Sigmoid colon (tissue), 6 donors: ENCODE measurements at regions not wholly inside any gene's neighbourhood (a gene's known extent, or its start where the extent isn't known, plus 50 kb on each side); places are given as distances from the start of the nearest gene placed in this dataset.

Source experiments
- DNase-seq: peaks from one replicate; pipeline ENCODE4 v3.0.0-alpha.2; 2019
- H3K27ac ChIP-seq, 4 donors: fragments of 200-600 bp; sonication (generic); one replicate each; pipeline ENCODE4 v1.5.1; 2016 to 2019; ENCODE audit warnings: mild to moderate bottlenecking in 1 of 4
- H3K27me3 ChIP-seq, 3 donors: fragments of 200-600 bp; sonication (generic); one replicate each; pipeline ENCODE4 v1.5.1; 2019; ENCODE audit warnings: mild to moderate bottlenecking in 1 of 3
- H3K36me3 ChIP-seq, 4 donors: fragments of 200-600 bp; sonication (generic); one replicate each; pipeline ENCODE4 v1.5.1; 2016 to 2019
- H3K4me1 ChIP-seq, 4 donors: fragments of 200-600 bp; sonication (generic); one replicate each; pipeline ENCODE4 v1.5.1; 2017 to 2019
- H3K4me3 ChIP-seq, 4 donors: fragments of 200-600 bp; sonication (generic); one replicate each; pipeline ENCODE4 v1.5.1; 2017 to 2019; ENCODE audit warnings: mild to moderate bottlenecking in 2 of 4, moderate library complexity in 1 of 4
- H3K9me3 ChIP-seq, 4 donors: fragments of 200-600 bp in 3 of 4; sonication (generic) in 3 of 4; one replicate each; pipeline versions ENCODE4 v1.5.1 to v1.6.1; 2013 to 2019
- EP300 ChIP-seq, 4 donors: sonication (generic); formaldehyde crosslinking; IDR thresholded peaks; one replicate each; pipeline ENCODE4 v1.6.1; 2017; ENCODE audit warnings: antibody characterized with exemption in 4 of 4
- POLR2A ChIP-seq, 2 donors: fragments of 450-650 bp; IDR thresholded peaks; one replicate each; pipeline ENCODE4 v1.6.1; 2016; ENCODE audit warnings: antibody characterized with exemption in 2 of 2, mild to moderate bottlenecking in 2 of 2, moderate library complexity in 2 of 2
- POLR2AphosphoS5 ChIP-seq, 4 donors: sonication (generic); formaldehyde crosslinking; IDR thresholded peaks; one replicate each; pipeline ENCODE4 v1.6.1; 2017; ENCODE audit warnings: antibody characterized with exemption in 4 of 4
- WGBS, 2 donors: extraction: QIAGEN DNeasy Blood & Tissue Kit; methylation state at CpG; one replicate each; pipeline ENCODE4 v1.1.7; 2013; 5-methylcytosine and 5-hydroxymethylcytosine counted together
- intact Hi-C: fragments of 100-400 bp; cut with DNase I; formaldehyde crosslinking; loops from one replicate; pipeline ENCODE4 v1.15.1; 2023
- TF ChIP-seq, protein P1 (sequence below), 4 experiments: fragments of 450-650 bp in 3 of 4; fragments of 200-600 bp in 1 of 4; IDR thresholded peaks; one replicate each; pipeline ENCODE4 v1.5.1; 2016 to 2019; ENCODE audit warnings: antibody characterized with exemption in 4 of 4, mild to moderate bottlenecking in 3 of 4, moderate library complexity in 2 of 4
- donor health status: healthy with polysubstance abuse.
- donor health status: healthy.

DNA sequence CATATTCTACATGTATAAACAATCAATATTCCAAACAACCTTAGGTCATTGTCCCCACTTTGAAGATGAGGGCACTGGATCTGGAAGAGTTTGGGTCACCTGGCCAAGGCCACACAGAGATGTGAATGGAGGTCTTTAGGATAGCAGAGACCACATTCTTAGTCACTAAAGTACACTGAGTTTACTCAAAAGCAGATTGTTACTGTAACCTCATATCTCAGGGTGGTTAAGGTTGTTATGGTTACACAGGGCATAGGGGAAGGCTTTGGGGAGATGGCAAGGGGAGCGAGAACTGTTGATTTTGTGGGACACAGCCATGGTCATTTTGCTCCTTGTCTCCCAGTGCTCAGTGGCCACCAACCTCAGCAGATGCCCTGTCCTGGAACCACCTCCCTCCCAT lies 109.4 kb downstream of the GATA6 start:
- Histone ChIP-seq H3K4me3 (no peak overlapping the region), H3K4me1 (no peaks in the 10 kb centered on the region), H3K36me3 (no peaks in the 10 kb centered on the region), H3K27me3 (no peaks in the 10 kb centered on the region), H3K27ac (peak overlapping the region in 1 of 4 donors; percentile 60), H3K9me3 (no peaks in the 10 kb centered on the region)
- TF ChIP-seq, protein P1, sequence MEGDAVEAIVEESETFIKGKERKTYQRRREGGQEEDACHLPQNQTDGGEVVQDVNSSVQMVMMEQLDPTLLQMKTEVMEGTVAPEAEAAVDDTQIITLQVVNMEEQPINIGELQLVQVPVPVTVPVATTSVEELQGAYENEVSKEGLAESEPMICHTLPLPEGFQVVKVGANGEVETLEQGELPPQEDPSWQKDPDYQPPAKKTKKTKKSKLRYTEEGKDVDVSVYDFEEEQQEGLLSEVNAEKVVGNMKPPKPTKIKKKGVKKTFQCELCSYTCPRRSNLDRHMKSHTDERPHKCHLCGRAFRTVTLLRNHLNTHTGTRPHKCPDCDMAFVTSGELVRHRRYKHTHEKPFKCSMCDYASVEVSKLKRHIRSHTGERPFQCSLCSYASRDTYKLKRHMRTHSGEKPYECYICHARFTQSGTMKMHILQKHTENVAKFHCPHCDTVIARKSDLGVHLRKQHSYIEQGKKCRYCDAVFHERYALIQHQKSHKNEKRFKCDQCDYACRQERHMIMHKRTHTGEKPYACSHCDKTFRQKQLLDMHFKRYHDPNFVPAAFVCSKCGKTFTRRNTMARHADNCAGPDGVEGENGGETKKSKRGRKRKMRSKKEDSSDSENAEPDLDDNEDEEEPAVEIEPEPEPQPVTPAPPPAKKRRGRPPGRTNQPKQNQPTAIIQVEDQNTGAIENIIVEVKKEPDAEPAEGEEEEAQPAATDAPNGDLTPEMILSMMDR (IDR thresholded peaks at IDR 0.05): no peak
- TF ChIP-seq POLR2AphosphoS5 (IDR thresholded peaks at IDR 0.05) (no peak), EP300 (IDR thresholded peaks at IDR 0.05) (no peak), POLR2A (IDR thresholded peaks at IDR 0.05) (no peak)
- WGBS, 2 donors: 94 to 100% methylated on average over 1 of the region's 1 CpG
- intact Hi-C loops: no loop called here
- no peak for DNase-seq

DNA sequence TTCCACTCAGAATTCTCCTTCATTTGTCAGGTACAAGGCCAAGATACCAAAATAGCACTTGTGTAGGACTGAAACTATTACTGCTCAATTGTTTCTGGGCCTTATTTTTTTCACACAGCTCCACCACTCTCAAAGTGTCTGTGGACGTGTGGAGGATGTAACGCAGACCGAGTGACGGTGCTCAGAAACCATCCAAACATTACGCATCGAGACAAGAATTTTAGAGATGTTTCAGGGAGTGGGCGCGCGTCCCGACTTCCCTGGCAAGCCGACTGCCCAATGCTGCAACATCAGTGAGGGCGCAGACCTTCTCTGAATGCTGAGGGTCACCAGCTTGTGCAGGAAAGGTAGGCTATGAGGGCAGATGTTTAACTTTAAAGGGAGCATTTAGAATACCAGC lies 108.4 kb downstream of the GATA6 start:
- H3K27ac ChIP-seq: peak overlapping the region in 3 of 4 donors; percentile 55 to 71 (median 59)
- H3K9me3 ChIP-seq: no peaks in the 10 kb centered on the region
- no peaks in the 10 kb centered on the region for H3K27me3 ChIP-seq
- H3K4me3 ChIP-seq: no peak overlapping the region
- H3K4me1 ChIP-seq: no peaks in the 10 kb centered on the region
- TF ChIP-seq, protein P1 (IDR thresholded peaks at IDR 0.05): no peak
- TF ChIP-seq POLR2A (IDR thresholded peaks at IDR 0.05) (no peak), EP300 (IDR thresholded peaks at IDR 0.05) (peak in 1 of 4 donors; percentile 51), POLR2AphosphoS5 (IDR thresholded peaks at IDR 0.05) (peak in 3 of 4 donors; percentile 53 to 65 (median 61))
- DNase-seq: no peak
- H3K36me3 ChIP-seq: no peaks in the 10 kb centered on the region
- intact Hi-C loops: no loop called here
- 92 to 97% methylated on average over 12 of the region's 12 CpGs for WGBS, 2 donors

DNA sequence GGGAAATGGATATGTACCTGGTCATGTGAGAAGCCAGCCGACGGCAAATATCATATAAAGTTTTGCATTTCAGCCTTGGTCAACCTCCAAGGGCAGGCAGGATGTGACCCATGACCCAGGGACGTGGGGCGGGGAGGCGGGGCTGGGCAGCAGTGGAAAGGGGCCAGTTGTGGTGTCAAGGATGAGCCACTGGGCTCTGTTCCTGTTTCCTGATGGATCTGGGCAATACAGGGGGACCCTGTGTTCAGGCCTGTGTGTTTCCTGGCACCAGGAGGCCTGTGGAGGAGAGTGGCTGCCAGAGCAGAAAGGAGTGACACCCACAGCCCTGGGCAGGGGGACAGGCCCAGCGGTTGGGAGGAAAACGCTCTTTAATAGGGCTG lies 106.9 kb downstream of the GATA6 start:
- Histone ChIP-seq H3K36me3 (no peaks in the 10 kb centered on the region), H3K4me1 (no peaks in the 10 kb centered on the region), H3K4me3 (no peak overlapping the region), H3K27me3 (no peaks in the 10 kb centered on the region), H3K27ac (peak overlapping the region in 1 of 4 donors; percentile 71), H3K9me3 (no peaks in the 10 kb centered on the region)
- intact Hi-C loops: no loop called here
- WGBS, 2 donors: 85% methylated on average over 7 of the region's 7 CpGs
- no peak for DNase-seq
- TF ChIP-seq POLR2AphosphoS5 (IDR thresholded peaks at IDR 0.05) (no peak), POLR2A (IDR thresholded peaks at IDR 0.05) (no peak), EP300 (IDR thresholded peaks at IDR 0.05) (no peak)
- TF ChIP-seq, protein P1 (IDR thresholded peaks at IDR 0.05): no peak

DNA sequence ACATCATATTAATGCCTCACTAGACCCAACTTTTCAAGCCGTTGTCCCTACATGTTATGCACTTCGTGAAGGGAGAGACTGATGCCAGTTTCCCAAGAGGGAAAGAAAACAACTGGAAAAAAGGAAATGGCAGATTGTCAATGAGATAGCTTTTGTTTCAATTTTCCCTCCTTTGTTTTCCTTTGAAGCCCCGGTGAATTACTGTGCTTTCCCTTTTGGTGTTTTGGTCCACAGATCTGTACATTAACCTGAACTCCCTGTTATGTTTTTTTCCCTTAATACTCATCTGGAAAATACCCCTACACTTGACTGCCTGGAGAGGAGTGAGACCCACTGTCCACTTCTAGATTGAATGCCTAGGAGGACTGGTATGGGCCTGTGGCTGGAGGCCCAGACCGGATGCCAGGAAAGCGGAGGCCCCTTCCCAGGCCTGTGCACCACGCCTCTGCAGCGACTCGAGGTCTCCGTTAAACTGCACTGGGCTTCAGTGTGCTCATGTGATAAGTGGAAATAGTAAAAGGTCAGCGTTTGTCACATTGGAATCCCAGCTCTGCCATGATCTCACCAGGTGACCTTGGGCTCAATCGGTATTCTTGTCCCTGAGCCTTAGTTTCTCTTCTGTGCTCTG lies 106.4 kb downstream of the GATA6 start:
- H3K27ac ChIP-seq: peak overlapping the region in 1 of 4 donors; percentile 71
- H3K9me3 ChIP-seq: no peaks in the 10 kb centered on the region
- 65 to 68% methylated on average over 11 of the region's 11 CpGs for WGBS, 2 donors
- no peak for DNase-seq
- TF ChIP-seq EP300 (IDR thresholded peaks at IDR 0.05) (no peak), POLR2AphosphoS5 (IDR thresholded peaks at IDR 0.05) (no peak), POLR2A (IDR thresholded peaks at IDR 0.05) (no peak)
- TF ChIP-seq, protein P1 (IDR thresholded peaks at IDR 0.05): no peak
- no peaks in the 10 kb centered on the region for H3K36me3 ChIP-seq
- H3K4me1 ChIP-seq: no peaks in the 10 kb centered on the region
- H3K4me3 ChIP-seq: no peak overlapping the region
- no peaks in the 10 kb centered on the region for H3K27me3 ChIP-seq
- intact Hi-C loops: no loop called here
